ENCODE measurements at regions not wholly inside any gene's neighbourhood (a gene's known extent, or its start where the extent isn't known, plus 50 kb on each side); places are given as distances from the start of the nearest gene placed in this dataset.

GRCh38 chr9:109989296-109989695, 209.3 kb downstream of the PALM2AKAP2 start:
- no peaks in the 10 kb centered on the region for H3K36me3 ChIP-seq
- DNase-seq (ENCODE audit: low spot score in 2 of 2), result no peak
- TF ChIP-seq CTCF (IDR thresholded peaks at IDR 0.05) (no peak), POLR2AphosphoS5 (IDR thresholded peaks at IDR 0.05) (no peak), EP300 (IDR thresholded peaks at IDR 0.05) (no peak), POLR2A (IDR thresholded peaks at IDR 0.05) (no peak)
- WGBS, result 89% methylated on average over 3 of the region's 3 CpGs
- no peak overlapping the region for H3K27ac ChIP-seq
- no peaks in the 10 kb centered on the region for H3K4me1 ChIP-seq
- H3K27me3 ChIP-seq, result no peaks in the 10 kb centered on the region
- H3K4me3 ChIP-seq, result no peak overlapping the region
- H3K9me3 ChIP-seq, result no peaks in the 10 kb centered on the region

- H3K36me3 ChIP-seq, result no peaks in the 10 kb centered on the region
- H3K27me3 ChIP-seq, result no peaks in the 10 kb centered on the region
- TF ChIP-seq EP300 (IDR thresholded peaks at IDR 0.05), result no peak
- no peak for TF ChIP-seq POLR2A (IDR thresholded peaks at IDR 0.05)
- no peak for TF ChIP-seq POLR2AphosphoS5 (IDR thresholded peaks at IDR 0.05)
- no peak for TF ChIP-seq CTCF (IDR thresholded peaks at IDR 0.05)
- no peak for DNase-seq (ENCODE audit: low spot score in 2 of 2)
- WGBS, result 79% methylated on average over 4 of the region's 4 CpGs
- H3K4me3 ChIP-seq, result no peak overlapping the region
- no peak overlapping the region for H3K27ac ChIP-seq
- H3K9me3 ChIP-seq, result no peaks in the 10 kb centered on the region
- no peaks in the 10 kb centered on the region for H3K4me1 ChIP-seq
These were observed 210.5 kb downstream of the PALM2AKAP2 start for GRCh38 chr9:109990541-109990940.

GRCh38 chr9:109992293-109992692, 212.3 kb downstream of the PALM2AKAP2 start:
- no peaks in the 10 kb centered on the region for H3K4me1 ChIP-seq
- TF ChIP-seq POLR2A (IDR thresholded peaks at IDR 0.05) (no peak), CTCF (IDR thresholded peaks at IDR 0.05) (no peak), EP300 (IDR thresholded peaks at IDR 0.05) (no peak), POLR2AphosphoS5 (IDR thresholded peaks at IDR 0.05) (no peak)
- H3K4me3 ChIP-seq, result no peak overlapping the region
- H3K27ac ChIP-seq, result no peak overlapping the region
- H3K27me3 ChIP-seq, result no peaks in the 10 kb centered on the region
- no peaks in the 10 kb centered on the region for H3K36me3 ChIP-seq
- no peak for DNase-seq (ENCODE audit: low spot score in 2 of 2)
- 92% methylated on average over 1 of the region's 1 CpG for WGBS
- no peaks in the 10 kb centered on the region for H3K9me3 ChIP-seq

GRCh38 chr9:109993250-109993978, 213.4 kb downstream of the PALM2AKAP2 start:
- Histone ChIP-seq H3K4me1 (no peaks in the 10 kb centered on the region), H3K27ac (no peak overlapping the region), H3K4me3 (no peak overlapping the region), H3K27me3 (no peaks in the 10 kb centered on the region), H3K36me3 (no peaks in the 10 kb centered on the region), H3K9me3 (no peaks in the 10 kb centered on the region)
- WGBS, result 67% methylated on average over 2 of the region's 2 CpGs
- TF ChIP-seq POLR2AphosphoS5 (IDR thresholded peaks at IDR 0.05) (no peak), EP300 (IDR thresholded peaks at IDR 0.05) (no peak)
- no peak for DNase-seq (ENCODE audit: low spot score in 2 of 2)

DNA sequence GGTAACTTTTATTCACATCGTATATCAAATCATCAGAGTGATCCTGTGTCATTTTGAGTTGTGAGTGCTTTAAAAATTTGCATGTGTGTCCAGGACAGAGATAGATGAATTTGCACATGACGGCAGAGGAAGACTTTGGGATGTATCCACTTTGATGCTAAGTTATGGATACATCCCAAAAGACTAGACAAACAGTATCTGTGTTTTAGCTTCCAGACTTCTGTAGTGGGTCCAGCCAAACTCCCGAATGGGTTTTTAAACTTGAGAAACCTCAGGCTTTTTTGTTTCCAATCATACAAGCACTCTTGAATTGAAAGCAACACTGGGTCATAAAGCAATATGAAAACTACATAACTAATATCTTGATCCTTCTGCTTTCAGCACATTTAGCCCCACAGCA, 213.8 kb downstream of the C9orf152 start:
- WGBS, result 76% methylated on average over 3 of the region's 3 CpGs

More for the DNA sequence above, 213.8 kb downstream of the C9orf152 start:
- H3K9me3 ChIP-seq, result no peaks in the 10 kb centered on the region
- H3K36me3 ChIP-seq, result no peaks in the 10 kb centered on the region
- no peak overlapping the region for H3K27ac ChIP-seq
- H3K4me3 ChIP-seq, result no peak overlapping the region
- no peaks in the 10 kb centered on the region for H3K27me3 ChIP-seq
- TF ChIP-seq POLR2AphosphoS5 (IDR thresholded peaks at IDR 0.05) (no peak), EP300 (IDR thresholded peaks at IDR 0.05) (no peak), CTCF (IDR thresholded peaks at IDR 0.05) (no peak), POLR2A (IDR thresholded peaks at IDR 0.05) (no peak)
- DNase-seq (ENCODE audit: low spot score in 2 of 2), result no peak
- H3K4me1 ChIP-seq, result no peaks in the 10 kb centered on the region
